NCI-H2081 treated with DMSO at 0.1 percent for 48 hours (cell line): ENCODE measurements at regions not wholly inside any gene's neighbourhood (a gene's known extent, or its start where the extent isn't known, plus 50 kb on each side); places are given as distances from the start of the nearest gene placed in this dataset.

Experiments
- DNase-seq: peaks from one replicate; lab custom pipeline; 2025; lab: John Stamatoyannopoulos, UW

DNA sequence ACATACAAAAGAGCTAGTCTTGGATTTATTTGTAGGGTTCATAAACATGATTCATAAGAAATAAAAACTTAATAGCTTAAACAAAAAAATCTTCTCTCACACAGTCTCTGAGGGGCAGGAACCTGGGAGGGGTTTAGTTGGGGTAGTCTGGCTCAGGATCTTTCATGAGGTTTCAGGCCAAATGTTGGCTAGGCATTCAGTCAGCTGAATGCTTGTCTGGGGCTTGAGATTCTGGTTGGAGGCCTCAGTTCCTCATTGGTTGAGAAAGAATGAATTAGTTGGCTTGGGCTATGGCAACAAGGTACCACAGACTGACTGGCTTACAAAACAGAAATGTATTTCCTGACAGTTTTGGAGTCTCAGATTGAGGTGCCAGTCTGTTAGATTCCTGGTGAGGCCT, 74.3 kb downstream of the ANKRD7 start:
- DNase-seq: no peak

DNA sequence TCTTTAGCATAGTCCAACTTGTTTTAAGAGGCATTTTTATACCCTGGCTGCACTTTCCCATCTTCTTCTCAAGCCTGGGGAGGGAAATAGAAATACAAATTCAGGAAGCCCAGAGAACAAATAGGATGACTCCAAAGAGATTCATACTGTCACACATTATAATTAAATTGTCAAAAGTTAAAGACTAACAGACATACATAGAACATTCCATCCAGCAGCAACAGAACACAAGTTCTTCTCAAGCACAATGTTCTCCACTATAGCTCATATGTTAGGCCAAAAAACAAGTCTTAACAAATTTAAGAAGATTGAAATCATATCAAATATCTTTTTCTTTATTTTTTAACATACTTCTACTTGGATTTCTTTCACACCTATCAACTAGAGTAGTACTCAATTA, 75.7 kb downstream of the ANKRD7 start:
- DNase-seq: no peak

DNA sequence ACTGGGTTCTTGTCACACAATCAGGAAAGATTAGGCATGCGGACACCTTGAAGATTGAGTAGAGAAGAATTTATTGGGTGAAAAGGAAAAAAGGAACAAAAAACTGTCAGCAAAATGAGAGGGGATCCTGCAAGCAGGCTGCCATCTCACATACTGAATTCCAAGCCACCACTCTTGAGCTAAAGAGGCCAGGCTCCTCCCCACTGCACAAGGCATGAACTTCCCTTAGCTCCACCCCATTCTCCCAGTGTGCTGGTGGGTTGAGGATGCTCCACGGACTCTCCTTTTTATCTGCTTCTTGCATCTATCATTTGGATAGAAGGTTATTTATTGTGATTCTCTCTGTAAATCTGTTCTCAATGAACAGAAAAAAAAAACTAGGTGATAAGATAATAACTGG, 79.6 kb downstream of the ANKRD7 start:
- DNase-seq: no peak

DNA sequence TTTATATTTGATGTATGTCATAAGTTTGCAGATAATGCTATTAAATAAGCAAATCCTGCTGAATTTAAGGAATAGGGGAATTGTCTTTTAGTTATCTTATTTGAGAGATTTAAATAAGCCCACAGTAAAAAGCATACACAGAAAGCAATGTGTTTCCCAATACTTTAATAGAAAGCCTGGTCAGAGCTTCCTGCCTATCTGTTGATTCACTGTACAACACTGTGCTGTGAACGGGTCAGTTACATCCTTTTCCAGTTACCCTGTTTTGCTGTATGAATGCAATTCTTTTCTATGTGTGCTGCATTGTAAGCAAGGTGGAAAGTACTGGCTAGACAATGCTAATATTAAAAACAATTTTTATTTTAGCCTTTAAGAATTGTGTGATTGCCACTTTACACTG, 81.2 kb downstream of the ANKRD7 start:
- DNase-seq: no peak

DNA sequence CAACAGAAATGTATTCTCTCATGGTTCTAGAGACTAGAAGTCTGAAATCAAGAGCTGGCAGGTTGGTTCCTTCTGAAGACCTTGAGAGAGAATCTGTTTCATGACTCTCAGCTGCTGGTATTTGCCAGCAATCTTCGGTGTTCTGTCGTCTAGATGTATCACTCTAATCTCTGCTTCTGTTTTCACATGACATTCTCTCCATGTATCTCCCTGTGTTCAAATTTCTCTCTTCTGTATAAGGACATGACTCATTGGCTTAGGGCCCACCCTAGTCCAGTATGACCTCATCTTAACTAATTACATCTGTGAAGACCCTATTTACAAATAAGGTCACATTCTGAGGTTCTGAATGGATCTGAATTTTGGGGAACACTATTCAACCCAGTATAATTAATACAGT, 82.3 kb downstream of the ANKRD7 start:
- DNase-seq: no peak

DNA sequence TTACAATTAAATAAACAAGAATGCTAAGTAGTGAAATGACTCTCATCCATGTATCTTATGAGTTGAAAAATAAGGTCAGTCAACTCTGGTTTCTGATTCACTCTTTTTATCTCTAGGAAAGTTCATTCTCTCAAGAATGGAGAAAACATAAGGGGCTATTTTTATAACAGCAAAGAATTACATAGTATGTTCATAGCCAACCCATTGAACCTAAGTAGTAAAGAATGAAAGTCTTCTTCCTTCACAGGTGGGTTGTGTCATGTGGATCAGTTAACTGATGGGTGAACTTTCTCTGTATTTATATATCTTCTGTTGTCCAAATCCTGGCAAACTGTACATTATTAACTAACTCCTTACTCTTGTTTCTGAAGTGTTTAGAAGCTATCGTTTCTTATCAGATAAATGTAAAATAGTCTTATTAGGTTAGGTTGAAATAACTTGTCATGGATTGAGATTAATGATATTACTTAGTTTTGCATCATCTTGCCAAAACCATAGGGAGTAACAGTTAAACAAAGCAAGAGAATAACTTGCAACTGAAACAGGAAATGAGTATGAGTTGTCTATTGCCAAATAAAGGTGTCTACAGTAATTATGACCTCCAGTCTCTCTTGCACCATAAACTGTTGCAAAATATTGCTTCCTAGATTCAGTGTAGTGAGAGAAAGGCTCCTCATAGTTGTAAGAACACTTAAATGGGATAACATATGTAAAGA, 86.8 kb downstream of the ANKRD7 start:
- peak; percentile 12 for DNase-seq

DNA sequence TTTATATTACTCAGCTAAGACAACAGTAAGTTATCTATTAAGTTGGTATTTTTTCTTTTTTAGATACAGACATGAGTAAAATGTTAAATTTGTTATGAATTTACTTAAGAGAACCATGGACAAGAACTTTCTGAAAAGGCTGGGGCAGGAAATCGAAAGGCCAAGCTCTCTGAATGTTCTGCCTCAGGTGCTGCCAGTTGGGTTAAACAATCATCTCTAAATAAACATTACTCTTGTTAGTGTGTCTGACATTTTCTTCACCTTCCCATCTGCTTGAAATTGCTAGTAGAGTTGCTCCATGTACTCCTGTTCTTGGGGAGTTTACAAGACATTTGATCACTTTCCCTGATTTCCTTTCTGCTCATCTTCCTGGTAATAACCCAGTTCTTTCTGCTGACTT, 87.5 kb downstream of the ANKRD7 start:
- no peak for DNase-seq

DNA sequence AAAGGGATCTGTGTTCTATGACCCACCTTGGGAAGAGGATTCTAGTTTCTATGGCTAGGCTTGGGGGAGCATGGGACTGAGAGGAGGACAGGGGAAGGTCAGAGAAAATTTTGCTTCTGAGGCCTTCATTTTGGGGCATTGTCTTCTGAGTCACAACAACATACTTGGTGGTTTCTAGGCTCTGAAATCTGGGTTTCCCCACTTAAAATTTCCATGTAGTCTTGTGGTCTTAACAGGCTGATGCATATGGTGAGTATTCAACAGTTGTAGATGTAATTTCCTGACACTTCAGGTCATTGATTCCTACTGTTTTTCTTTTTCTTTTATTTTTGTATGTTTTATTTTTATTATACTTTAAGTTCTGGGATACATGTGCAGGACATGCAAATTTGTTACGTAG, 88.5 kb downstream of the ANKRD7 start:
- DNase-seq: no peak

DNA sequence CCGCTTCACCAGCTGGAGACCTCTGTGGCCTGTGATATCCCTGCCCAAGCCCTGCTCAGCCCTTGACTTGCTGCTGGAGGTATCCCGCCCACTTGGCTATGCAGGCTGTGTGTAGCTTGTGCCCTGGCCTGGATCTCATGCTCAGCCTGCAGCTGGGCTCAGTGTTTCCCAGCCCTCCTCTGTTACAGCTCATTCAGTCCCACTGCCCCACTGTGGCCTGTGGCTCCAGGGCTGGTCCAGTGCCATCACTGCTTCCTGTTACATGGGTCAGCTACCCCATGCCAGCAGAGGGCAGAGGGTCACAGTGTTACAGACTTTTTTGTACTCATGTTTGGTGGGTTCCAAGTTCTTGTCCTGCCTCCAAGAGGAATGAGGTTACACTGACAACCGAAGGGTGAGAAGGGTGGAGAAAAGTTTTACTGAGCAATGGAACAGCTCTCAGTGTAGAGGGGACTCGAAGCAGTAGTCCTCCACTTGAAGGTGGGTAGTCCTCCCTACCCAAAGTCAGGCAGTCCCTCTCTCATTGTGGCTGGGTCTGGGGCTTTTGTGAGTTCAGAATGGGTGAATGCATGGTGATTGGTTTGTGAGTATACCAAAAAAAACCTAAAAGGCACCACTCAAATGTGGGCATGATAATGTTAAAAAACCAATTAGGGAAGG, 100.4 kb downstream of the ANKRD7 start:
- no peak for DNase-seq

DNA sequence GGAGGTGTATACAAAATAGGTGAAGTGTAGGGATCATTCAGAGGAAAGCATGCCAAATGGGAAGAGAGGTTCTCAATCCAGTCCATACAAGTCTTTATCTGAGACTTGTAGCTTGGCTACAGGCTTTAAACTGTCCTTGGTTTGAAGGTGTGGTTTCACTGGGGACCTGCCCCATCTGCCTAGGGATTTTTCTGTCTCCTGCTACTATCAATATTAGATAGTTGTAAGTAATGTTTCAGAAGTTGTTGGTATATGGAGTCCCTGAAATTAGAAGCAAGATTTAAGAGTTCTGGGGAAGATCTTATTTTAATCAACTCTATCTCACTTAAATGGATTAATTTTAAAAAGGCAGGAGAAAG, 100.9 kb downstream of the ANKRD7 start:
- no peak for DNase-seq

DNA sequence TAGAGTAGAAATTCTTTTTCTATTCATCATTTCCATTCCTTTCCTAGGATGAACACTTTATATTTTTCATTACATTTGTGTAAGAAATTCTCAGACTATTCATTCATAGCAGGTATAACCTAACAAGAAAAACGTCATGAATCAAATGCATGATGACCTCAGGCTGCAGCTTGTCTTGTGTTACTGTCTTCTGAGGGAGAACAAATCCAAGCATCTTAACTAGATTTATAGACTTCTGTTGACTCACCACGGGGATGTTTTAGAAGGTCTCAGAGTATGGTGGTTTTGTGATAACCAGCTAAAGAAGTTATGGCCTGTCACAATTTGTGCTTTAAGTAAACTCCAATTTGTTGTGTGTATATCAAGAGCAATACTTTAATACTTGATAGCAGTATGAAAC, 102.7 kb downstream of the ANKRD7 start:
- no peak for DNase-seq

DNA sequence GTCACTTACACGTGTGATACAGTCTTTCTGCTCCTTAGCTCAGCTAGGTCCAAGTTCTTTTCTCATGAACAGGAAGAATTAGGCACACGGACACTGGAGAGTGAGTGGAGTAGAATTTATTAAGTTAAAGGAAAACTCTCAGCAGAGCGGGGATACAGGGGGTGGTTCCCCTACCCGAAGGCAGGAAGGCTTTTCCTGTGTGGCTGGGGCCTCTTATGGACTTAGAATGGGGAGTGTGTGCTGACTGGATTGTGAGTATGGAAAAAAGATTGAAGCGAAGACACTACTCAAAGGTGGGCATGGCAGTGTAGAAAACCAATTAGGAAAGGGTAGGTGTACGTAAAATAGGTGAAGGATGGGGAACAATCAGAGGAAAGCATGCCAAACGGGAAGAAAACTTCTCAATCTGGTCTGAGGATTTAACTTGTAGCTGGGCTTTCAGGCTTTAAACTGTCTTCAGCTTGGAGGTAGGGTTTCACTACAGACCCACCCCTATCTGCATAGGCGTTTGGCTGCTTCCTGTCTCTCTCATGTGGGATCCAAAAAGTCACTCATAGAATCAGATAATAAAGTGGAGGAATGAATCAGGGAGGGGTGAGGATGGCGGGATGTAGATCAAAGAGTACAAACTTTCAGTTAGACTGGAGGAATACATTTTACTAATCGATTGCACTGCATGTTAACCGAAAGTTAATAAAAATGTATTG, 104.2 kb downstream of the ANKRD7 start:
- no peak for DNase-seq

DNA sequence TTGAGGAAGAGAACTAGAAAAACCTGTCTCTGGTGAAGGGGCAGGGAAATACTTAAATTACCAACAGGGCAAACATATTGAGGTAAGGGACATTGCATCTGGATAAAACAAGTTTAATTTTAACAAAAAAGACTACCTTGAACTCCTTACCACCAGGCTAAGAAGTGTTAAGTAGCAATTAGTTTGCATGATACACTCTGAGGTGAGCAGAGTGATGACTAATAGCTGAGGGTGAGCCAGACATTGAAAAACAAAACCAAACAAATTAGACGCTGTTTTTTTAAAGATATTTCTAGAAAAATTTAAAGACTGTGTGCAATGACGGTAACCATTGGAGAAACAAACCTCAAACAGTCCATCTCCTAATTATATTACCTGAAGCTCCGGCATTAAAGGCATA, 105.9 kb downstream of the ANKRD7 start:
- no peak for DNase-seq

DNA sequence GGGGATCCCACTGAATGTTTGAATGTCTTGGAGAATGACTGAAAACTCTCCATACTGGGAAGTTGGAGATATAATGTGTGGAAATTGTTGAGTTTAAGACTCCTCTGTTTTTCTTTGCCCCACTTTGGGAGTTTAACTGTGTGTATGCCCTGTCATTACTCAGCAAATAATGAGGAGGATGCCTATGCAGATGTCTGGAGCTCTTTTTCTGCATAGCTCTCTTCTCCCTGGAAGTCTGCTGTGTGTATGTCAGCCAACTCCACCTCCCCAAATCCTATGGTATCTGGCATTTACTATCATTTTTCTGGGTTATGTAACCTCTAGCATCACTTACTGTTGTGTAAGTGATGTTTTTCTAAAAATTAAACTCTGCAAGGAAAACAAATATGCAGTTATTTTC, 122.2 kb downstream of the ANKRD7 start:
- DNase-seq: no peak

DNA sequence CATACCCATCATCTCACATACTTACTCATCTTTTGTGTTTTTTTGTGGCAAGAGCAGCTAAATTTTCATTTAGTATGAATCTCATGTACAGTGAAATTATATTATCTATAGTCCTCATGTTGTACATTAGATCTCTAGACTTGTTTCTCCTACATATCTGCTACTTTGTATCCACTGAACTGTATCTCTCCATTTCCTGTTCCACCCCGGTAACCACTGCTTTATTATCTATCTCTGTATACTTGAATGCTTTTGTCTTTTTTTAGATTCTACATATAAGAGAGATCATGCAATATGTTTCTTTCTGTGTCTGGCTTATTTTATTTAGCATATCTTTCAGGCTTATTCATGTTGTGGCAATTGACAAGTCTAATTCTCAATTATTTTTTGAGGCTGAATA, 125.1 kb downstream of the ANKRD7 start:
- no peak for DNase-seq

DNA sequence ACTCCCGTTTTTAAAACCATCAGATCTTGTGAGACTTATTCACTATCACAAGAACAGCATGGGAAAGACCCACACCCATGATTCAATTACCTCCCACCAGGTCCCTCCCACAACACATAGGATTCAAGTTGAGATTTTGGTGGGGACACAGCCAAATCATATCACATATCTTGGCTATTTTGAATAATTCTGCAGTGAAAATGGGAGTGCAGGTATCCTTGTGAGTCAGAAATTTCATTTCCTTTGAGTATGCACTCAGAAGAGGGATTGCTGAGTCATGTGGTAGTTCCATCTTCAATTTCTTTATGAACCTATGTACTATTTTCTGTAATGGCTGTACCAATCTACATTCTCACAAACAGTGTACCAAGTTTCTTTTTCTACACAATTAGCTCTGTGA, 125.8 kb downstream of the ANKRD7 start:
- DNase-seq: no peak

DNA sequence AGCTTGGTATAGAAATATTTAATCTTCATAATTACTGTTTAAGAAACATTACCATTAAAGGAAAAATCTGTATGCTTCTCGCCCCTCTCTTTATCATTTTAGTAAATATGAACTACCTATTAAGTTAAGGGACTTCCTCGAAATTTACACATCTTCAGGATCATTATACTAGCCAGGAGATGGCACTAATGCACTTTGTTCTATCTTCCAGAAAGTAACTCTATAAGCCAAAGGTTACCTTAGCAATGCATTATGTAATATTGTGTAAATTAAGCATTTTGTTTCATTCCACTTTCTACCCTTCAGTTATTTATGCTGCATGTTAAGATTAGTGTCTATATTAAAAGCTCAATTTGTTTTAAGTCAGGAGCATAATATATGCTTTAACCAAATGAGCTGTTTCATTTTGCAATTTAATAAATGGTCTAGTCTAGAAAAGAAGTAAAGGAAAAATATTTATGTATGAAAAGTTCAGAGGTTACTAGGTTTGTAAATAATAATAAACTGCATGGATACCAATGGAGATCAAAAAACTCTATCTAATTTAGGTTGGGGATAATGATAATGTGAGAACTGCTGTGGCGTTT, 128.5 kb downstream of the ANKRD7 start:
- DNase-seq: peak; percentile 63

DNA sequence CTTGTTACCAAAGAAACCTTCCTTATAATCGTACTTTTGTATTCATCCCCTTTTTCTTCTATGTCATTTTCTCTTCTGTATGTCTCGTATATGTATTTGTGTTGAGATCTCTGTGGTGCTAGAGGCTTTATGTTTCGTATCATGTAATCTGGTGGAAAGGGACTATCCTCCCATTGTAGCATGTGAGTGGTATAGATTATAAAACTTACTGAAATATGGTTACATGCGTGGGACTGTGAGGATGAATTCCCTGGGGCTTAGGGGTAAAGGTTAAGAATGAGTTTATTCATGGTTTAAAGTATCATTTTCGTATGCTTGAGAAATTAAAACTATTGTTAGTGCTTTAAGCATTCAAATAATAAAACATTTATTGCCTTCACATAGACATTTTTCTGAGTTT, 141.9 kb downstream of the ANKRD7 start:
- no peak for DNase-seq

DNA sequence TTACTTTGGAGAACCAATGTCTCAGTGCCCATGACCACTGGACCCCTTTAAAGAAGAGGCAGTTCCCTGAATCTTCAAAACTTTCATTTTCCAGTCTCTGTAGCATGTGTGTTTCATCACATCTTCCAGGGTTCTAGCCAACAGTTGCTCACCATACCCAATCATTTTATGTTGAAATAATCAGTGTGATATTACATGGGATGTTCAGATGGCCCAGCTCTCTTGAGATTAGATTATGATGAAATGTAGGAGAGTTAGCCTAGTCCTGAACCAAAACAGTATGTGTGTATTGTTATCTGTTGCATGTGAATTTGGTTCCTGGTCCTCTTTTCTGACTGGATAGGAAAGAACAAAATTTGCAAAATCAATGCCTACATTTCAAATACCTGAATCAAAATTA, 144.5 kb downstream of the ANKRD7 start:
- no peak for DNase-seq

DNA sequence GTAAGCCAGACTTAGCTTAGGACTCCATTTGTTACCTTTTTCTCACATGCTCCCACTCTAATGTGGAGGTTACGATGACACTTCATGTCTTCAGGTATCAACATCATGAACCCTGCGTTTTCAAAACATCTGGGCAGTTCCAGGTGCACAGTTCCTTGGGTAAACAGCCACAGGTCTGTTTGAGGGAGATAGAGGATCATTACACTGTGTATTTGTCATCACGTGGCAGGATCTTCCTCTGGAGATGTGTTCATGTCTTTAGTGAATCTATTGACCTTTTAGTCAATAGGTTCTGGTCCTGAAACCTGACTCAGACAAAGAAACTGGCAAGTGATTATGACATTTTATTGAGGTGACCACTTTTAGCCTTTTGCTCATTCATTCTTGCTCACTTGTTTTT, 145.5 kb downstream of the ANKRD7 start:
- no peak for DNase-seq

DNA sequence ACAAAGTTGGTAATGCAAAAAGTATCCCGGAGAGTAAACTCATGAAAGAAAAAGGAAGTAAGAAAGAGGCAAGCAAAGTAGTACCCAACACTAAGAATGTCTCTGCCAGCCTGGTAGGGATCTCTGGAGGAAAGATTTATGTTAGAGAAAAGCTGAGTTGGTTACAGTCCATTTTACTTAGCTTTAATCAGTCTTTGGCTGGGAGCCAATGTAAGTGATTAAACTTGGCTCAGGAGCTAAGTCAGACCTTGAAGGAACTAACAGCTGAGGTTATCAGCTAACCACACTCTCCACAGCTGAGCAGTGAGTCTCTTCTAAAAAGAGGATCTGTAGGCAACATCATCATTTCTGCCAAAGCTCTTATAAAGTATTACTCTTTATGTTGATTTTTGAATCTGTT, 148.0 kb downstream of the ANKRD7 start:
- DNase-seq: no peak

DNA sequence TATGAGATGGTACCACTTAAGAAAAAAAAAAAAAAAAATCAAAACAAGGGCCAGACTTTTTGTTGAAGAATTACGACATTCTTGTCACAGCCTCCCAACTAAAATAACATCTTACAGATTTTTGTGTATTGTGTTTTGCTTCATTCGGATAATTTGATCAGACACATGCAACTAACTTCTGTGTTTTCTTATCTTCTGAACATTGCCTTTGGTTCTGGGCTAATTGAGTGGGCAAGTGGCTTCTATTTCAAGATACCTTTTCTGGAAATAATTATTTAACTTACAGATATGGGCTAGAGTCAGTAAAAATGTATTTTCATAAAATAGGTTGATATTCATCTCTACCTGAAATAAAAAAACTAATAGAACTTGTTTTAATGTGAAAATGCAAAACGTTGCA, 165.1 kb downstream of the ANKRD7 start:
- DNase-seq: no peak

DNA sequence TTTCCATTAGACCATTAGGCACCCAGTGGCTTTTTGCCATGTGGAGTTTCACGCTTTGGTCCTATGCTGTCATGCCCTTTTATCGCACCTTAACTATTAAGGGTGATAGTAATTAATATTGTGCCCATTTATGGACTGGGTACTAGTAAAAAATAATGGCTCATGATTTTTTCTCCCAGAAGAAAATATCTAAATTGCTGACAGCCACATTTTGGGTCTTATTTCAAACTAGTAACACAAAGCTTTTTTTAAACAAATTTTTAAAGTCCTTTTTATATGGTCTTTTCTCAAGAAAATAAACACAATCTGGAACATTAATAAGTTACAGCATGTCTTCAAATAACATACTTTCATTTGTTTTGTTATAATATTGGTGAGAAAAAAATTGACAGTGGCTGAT, 179.7 kb downstream of the ANKRD7 start:
- no peak for DNase-seq
